HepG2 (cell line): ENCODE measurements at regions not wholly inside any gene's neighbourhood (a gene's known extent, or its start where the extent isn't known, plus 50 kb on each side); places are given as distances from the start of the nearest gene placed in this dataset.
A peak's percentile ranks its signal among the peaks of the same experiment; 100 is the strongest.

Source experiments
- ATAC-seq: fragments of 200-7000 bp; cut with Tn5 transposase; 3 replicates; pipeline ENCODE4 v1.9.1; 2020; ENCODE audit warnings: mild to moderate bottlenecking, moderate library complexity
- BruUV-seq: library from RNA; stranded (reverse); fragments of 400-500 nt; replicated peaks from 2 replicates; lab custom pipeline; 2021; lab: Mats Ljungman, UMichigan
- CTCF ChIA-PET: fragments of 300-600 bp; formaldehyde crosslinking; extraction: SDS; loops from one replicate; lab custom pipeline; 2021; ENCODE audit warnings: low total read pairs, inconsistent platforms, low intra/inter-chr PET ratio; lab: Yijun Ruan, JAX
- POLR2A ChIA-PET: fragments of 350-600 bp; sonication (Branson Sonifier 250); formaldehyde crosslinking; loops from one replicate; lab custom pipeline; 2020; ENCODE audit warnings: antibody characterized with exemption, inconsistent platforms; lab: Yijun Ruan, JAX
- DNase-seq: peaks from one replicate; pipeline ENCODE4 v3.0.0-alpha.2; 2015; ENCODE audit warnings: low spot score
- FAIRE-seq: peaks from 3 replicates; lab custom pipeline; 2011; peaks lifted over from hg19 to GRCh38; lab: Jason Lieb, UNC
- H2AFZ ChIP-seq: one replicate; pipeline ENCODE4 v1.6.1; 2011; ENCODE audit warnings: low read length, inconsistent platforms
- H3K27ac ChIP-seq: fragments of 300-600 bp; 3 replicates; pipeline ENCODE4 v1.8.0; 2011; ENCODE audit warnings: mixed run types, mild to moderate bottlenecking, mixed read lengths, low read length, inconsistent platforms; ENCODE audit not compliant: insufficient read depth; ENCODE audit errors: extremely low read length
- H3K27me3 ChIP-seq, 2 experiments: fragments of 200-600 bp in 1 of 2; 2 replicates in 1 of 2; 3 replicates in 1 of 2; pipeline versions ENCODE4 v1.6.0 to v1.8.0; 2011; ENCODE audit warnings: low read length in 2 of 2, mild to moderate bottlenecking in 2 of 2, moderate library complexity in 2 of 2, inconsistent platforms in 1 of 2; ENCODE audit not compliant: insufficient read depth in 2 of 2, control insufficient read depth in 1 of 2
- H3K36me3 ChIP-seq, 2 experiments: fragments of 200-600 bp in 1 of 2; replicated peaks in 1 of 2; 2 replicates in 1 of 2; 3 replicates in 1 of 2; pipeline versions ENCODE4 v1.5.1 to v1.8.0; 2011; ENCODE audit warnings: low read length in 2 of 2, inconsistent platforms in 1 of 2; ENCODE audit not compliant: insufficient read depth in 2 of 2, control insufficient read depth in 1 of 2
- H3K4me1 ChIP-seq: 2 replicates; pipeline ENCODE4 v1.5.1; 2012; ENCODE audit warnings: low read length, inconsistent platforms; ENCODE audit not compliant: insufficient read depth
- H3K4me2 ChIP-seq: 2 replicates; pipeline ENCODE4 v1.6.0; 2011; ENCODE audit warnings: low read depth, low read length, inconsistent platforms
- H3K4me3 ChIP-seq, 3 experiments: fragments of 200-600 bp in 1 of 3; sonication (generic), shearing (Covaris generic) in 1 of 3; replicated peaks in 1 of 3; 2 replicates each; pipeline ENCODE4 v1.5.1; 2011 to 2016; ENCODE audit warnings: low read length in 3 of 3, inconsistent platforms in 2 of 3, low read depth in 2 of 3, mild to moderate bottlenecking in 2 of 3, control low read depth in 1 of 3, mixed read lengths in 1 of 3; ENCODE audit not compliant: insufficient read depth in 1 of 3
- H3K79me2 ChIP-seq: one replicate; pipeline ENCODE4 v1.6.1; 2011; ENCODE audit warnings: low read length, inconsistent platforms; ENCODE audit not compliant: insufficient read depth
- H3K9ac ChIP-seq: 2 replicates; pipeline ENCODE4 v1.6.0; 2011; ENCODE audit warnings: mild to moderate bottlenecking, low read depth, low read length, inconsistent platforms; ENCODE audit not compliant: insufficient read depth
- H3K9me3 ChIP-seq: 2 replicates; pipeline ENCODE4 v1.5.1; 2012; ENCODE audit warnings: mild to moderate bottlenecking, low read length
- H4K20me1 ChIP-seq: 2 replicates; pipeline ENCODE4 v1.6.0; 2011; ENCODE audit warnings: inconsistent platforms, mild to moderate bottlenecking, low read length, moderate library complexity; ENCODE audit not compliant: insufficient read depth
- BHLHE40 ChIP-seq: IDR thresholded peaks from 2 replicates; pipeline ENCODE4 v1.6.1; 2011; ENCODE audit warnings: low read length, improper control_type of control experiment
- CREB1 ChIP-seq, 2 experiments: fragments of 450-650 bp in 1 of 2; IDR thresholded peaks; 2 replicates each; pipeline ENCODE4 v1.6.1; 2016 to 2017; ENCODE audit warnings: control low read depth in 1 of 2, mild to moderate bottlenecking in 1 of 2, missing compliant biosample characterization in 1 of 2, missing genetic modification characterization in 1 of 2
- FLYWCH1 ChIP-seq: sonication (generic); formaldehyde crosslinking; IDR thresholded peaks from 2 replicates; pipeline ENCODE4 v1.8.1; 2023; ENCODE audit warnings: mild to moderate bottlenecking, missing genetic modification reagents
- KDM2A ChIP-seq: sonication (generic); formaldehyde crosslinking; IDR thresholded peaks from 2 replicates; pipeline ENCODE4 v1.4.0; 2020; ENCODE audit warnings: low read depth, missing genetic modification reagents, borderline replicate concordance
- MAFK ChIP-seq, 2 experiments: IDR thresholded peaks in 1 of 2; conservative IDR thresholded peaks in 1 of 2; 2 replicates each; pipeline ENCODE4 v1.6.1; 2011; ENCODE audit warnings: improper control_type of control experiment in 2 of 2, low read length in 2 of 2
- MIER2 ChIP-seq: IDR thresholded peaks from 2 replicates; pipeline ENCODE4 v1.6.1; 2016; ENCODE audit warnings: missing biosample characterization, missing genetic modification reagents
- MIXL1 ChIP-seq: IDR thresholded peaks from 2 replicates; pipeline ENCODE4 v1.6.1; 2016
- NR2F6 ChIP-seq, 2 experiments: IDR thresholded peaks; 2 replicates each; pipeline ENCODE4 v1.6.1; 2016; ENCODE audit warnings: antibody characterized with exemption in 1 of 2, mild to moderate bottlenecking in 1 of 2
- SMAD1 ChIP-seq: sonication (generic); formaldehyde crosslinking; IDR thresholded peaks from 2 replicates; pipeline ENCODE4 v1.4.0; 2020; ENCODE audit warnings: missing genetic modification reagents, low read depth, mild to moderate bottlenecking, borderline replicate concordance
- SOX13 ChIP-seq, 3 experiments: fragments of 450-650 bp in 1 of 3; sonication (generic) in 1 of 3; formaldehyde crosslinking in 1 of 3; IDR thresholded peaks in 2 of 3; conservative IDR thresholded peaks in 1 of 3; 2 replicates each; pipeline versions ENCODE4 v1.5.0 to v1.6.1; 2016 to 2020; ENCODE audit warnings: antibody characterized with exemption in 1 of 3, mild to moderate bottlenecking in 1 of 3, missing compliant biosample characterization in 1 of 3, missing genetic modification reagents in 1 of 3, moderate library complexity in 1 of 3
- SP1 ChIP-seq, 2 experiments: fragments of 450-650 bp in 1 of 2; sonication (generic) in 1 of 2; formaldehyde crosslinking in 1 of 2; IDR thresholded peaks; 2 replicates each; pipeline versions ENCODE4 v1.4.0 to v1.6.1; 2016 to 2020; ENCODE audit warnings: missing genetic modification reagents in 1 of 2
- TP53 ChIP-seq: sonication (generic); formaldehyde crosslinking; conservative IDR thresholded peaks from 2 replicates; pipeline ENCODE4 v1.4.0; 2020; ENCODE audit warnings: missing genetic modification reagents
- ZBTB21 ChIP-seq: sonication (generic); formaldehyde crosslinking; IDR thresholded peaks from 2 replicates; pipeline ENCODE4 v1.4.0; 2020; ENCODE audit warnings: missing genetic modification reagents
- ZBTB7A ChIP-seq: sonication (generic); formaldehyde crosslinking; IDR thresholded peaks from 2 replicates; pipeline ENCODE4 v1.8.0; 2022; ENCODE audit warnings: mild to moderate bottlenecking, missing genetic modification reagents
- ZFP1 ChIP-seq: IDR thresholded peaks from 2 replicates; pipeline ENCODE4 v1.6.1; 2016
- ZNF17 ChIP-seq: sonication (generic); formaldehyde crosslinking; IDR thresholded peaks from 2 replicates; pipeline ENCODE4 v1.5.0; 2020; ENCODE audit warnings: mild to moderate bottlenecking, missing genetic modification reagents
- ZNF547 ChIP-seq: sonication (generic); formaldehyde crosslinking; IDR thresholded peaks from 2 replicates; pipeline ENCODE4 v1.5.1; 2020; ENCODE audit warnings: mild to moderate bottlenecking, missing genetic modification reagents
- ZNF883 ChIP-seq: sonication (generic); formaldehyde crosslinking; IDR thresholded peaks from 2 replicates; pipeline ENCODE4 v1.5.1; 2020; ENCODE audit warnings: mild to moderate bottlenecking, missing genetic modification reagents; ENCODE audit errors: not compliant biosample characterization
- WGBS: methylation state at CpG from one replicate; pipeline ENCODE4 v1.1.6; 2017; ENCODE audit warnings: low lambda C conversion rate; 5-methylcytosine and 5-hydroxymethylcytosine counted together
- in situ Hi-C: cut with HindIII; loops from 2 replicates; pipeline ENCODE4 v1.10.0; 2017; ENCODE audit warnings: low pct_unique_long_range_greater_than_20kb; ENCODE audit not compliant: extremely low pct_ligation_motif_present
- intact Hi-C: fragments of 100-400 bp; cut with micrococcal nuclease; formaldehyde crosslinking; loops from one replicate; pipeline ENCODE4 v1.10.0; 2022; ENCODE audit not compliant: unreplicated experiment
- TF ChIP-seq, protein P1 (sequence below): sonication (generic); formaldehyde crosslinking; IDR thresholded peaks from 2 replicates; pipeline ENCODE4 v1.5.0; 2020; ENCODE audit warnings: missing genetic modification reagents
- TF ChIP-seq, protein P2 (sequence below): sonication (generic); formaldehyde crosslinking; IDR thresholded peaks from 2 replicates; pipeline ENCODE4 v1.4.0; 2020; ENCODE audit warnings: missing genetic modification reagents
- TF ChIP-seq, protein P3 (sequence below): sonication (generic); formaldehyde crosslinking; IDR thresholded peaks from 2 replicates; pipeline ENCODE4 v1.5.0; 2020; ENCODE audit warnings: mild to moderate bottlenecking, missing genetic modification reagents

DNA sequence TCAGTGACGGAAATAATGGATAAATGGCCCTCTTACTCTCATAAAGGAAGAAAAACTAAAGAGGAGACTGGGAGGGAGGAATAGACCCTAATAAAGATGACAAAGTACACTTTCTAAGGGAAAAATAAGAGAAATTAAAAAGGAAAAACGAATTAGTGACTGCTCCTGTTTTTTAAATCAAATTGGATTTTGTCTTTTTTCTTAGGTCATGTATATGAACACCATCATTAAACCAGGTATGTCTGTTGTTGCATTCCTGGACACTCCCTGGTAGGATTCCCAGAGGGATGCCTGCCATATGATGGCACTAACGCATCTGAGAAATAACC lies 59.4 kb upstream of the BTN3A2 start:
- Histone ChIP-seq H3K27ac (no peak overlapping the region), H3K9me3 (no peaks in the 10 kb centered on the region), H3K27me3 (no peaks in the 10 kb centered on the region), H4K20me1 (no peaks in the 10 kb centered on the region), H3K36me3 (no peaks in the 10 kb centered on the region), H3K9ac (0 out of 2 replicates have a peak overlapping the region, but pooled peaks have one; percentile 5), H3K4me1 (peaks cover 73% of the 10 kb centered on the region), H3K4me3 (peak overlapping the region in 2 of 3 experiments; percentile 19 to 44; a peak in 1 of 6 replicates), H3K79me2 (no peaks in the 10 kb centered on the region), H2AFZ (no peak overlapping the region), H3K4me2 (peak overlapping the region; percentile 68)
- in situ Hi-C loops (loop anchor here (25.0 kb wide), 1 partner anchor 1207 kb away; no protein-coding TSS in a partner anchor), intact Hi-C loops (no loop called here)
- ChIA-PET CTCF (no interaction called here), POLR2A (interaction anchor here (1.0 to 1.1 kb wide), 4 partner anchors 10 to 89 kb away, joined by 3 to 11 read pairs (median 4); a partner anchor contains a TSS)
- WGBS, result 53% methylated on average over 3 of the region's 3 CpGs
- ATAC-seq (no peak), FAIRE-seq (no peak), DNase-seq (no peak)
- no TSS peak for BruUV-seq
- TF ChIP-seq ZFP1 (0 out of 2 replicates have a peak, but pooled peaks have one; percentile 15), FLYWCH1 (CRISPR knock-in tag) (no peak), MIER2 (CRISPR knock-in tag) (no peak), ZNF547 (CRISPR knock-in tag) (no peak), SP1 (IDR thresholded peaks at IDR 0.05) (no peak), SP1 (CRISPR knock-in tag; IDR thresholded peaks at IDR 0.05) (no peak), MIXL1 (CRISPR knock-in tag) (peak; percentile 6; the same call in 1 of the 2 replicates), ZBTB7A (no peak), BHLHE40 (no peak), KDM2A (no peak), CREB1 (IDR thresholded peaks at IDR 0.05) (no peak), CREB1 (CRISPR knock-in tag; IDR thresholded peaks at IDR 0.05) (0 out of 2 replicates have a peak, but pooled peaks have one; percentile 33), ZBTB21 (CRISPR knock-in tag) (no peak), ZNF17 (CRISPR knock-in tag) (no peak), ZNF883 (no peak), SMAD1 (CRISPR knock-in tag) (no peak), NR2F6 (IDR thresholded peaks at IDR 0.05) (no peak), NR2F6 (CRISPR knock-in tag; IDR thresholded peaks at IDR 0.05) (0 out of 2 replicates have a peak, but pooled peaks have one; percentile 1), SOX13 (IDR thresholded peaks at IDR 0.05) (0 out of 2 replicates have a peak, but pooled peaks have one; percentile 7), SOX13 (CRISPR knock-in tag; conservative IDR thresholded peaks at IDR 0.05 in 1 of 2, IDR thresholded peaks at IDR 0.05 in 1 of 2) (no peak), TP53 (CRISPR knock-in tag) (no peak), MAFK (conservative IDR thresholded peaks at IDR 0.05 in 1 of 2, IDR thresholded peaks at IDR 0.05 in 1 of 2; ENCODE audit: low read length in 2 of 2) (no peak)
- TF ChIP-seq, protein P1, sequence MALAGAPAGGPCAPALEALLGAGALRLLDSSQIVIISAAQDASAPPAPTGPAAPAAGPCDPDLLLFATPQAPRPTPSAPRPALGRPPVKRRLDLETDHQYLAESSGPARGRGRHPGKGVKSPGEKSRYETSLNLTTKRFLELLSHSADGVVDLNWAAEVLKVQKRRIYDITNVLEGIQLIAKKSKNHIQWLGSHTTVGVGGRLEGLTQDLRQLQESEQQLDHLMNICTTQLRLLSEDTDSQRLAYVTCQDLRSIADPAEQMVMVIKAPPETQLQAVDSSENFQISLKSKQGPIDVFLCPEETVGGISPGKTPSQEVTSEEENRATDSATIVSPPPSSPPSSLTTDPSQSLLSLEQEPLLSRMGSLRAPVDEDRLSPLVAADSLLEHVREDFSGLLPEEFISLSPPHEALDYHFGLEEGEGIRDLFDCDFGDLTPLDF (CRISPR knock-in tag), result no peak
- TF ChIP-seq, protein P2, sequence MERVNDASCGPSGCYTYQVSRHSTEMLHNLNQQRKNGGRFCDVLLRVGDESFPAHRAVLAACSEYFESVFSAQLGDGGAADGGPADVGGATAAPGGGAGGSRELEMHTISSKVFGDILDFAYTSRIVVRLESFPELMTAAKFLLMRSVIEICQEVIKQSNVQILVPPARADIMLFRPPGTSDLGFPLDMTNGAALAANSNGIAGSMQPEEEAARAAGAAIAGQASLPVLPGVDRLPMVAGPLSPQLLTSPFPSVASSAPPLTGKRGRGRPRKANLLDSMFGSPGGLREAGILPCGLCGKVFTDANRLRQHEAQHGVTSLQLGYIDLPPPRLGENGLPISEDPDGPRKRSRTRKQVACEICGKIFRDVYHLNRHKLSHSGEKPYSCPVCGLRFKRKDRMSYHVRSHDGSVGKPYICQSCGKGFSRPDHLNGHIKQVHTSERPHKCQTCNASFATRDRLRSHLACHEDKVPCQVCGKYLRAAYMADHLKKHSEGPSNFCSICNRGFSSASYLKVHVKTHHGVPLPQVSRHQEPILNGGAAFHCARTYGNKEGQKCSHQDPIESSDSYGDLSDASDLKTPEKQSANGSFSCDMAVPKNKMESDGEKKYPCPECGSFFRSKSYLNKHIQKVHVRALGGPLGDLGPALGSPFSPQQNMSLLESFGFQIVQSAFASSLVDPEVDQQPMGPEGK (CRISPR knock-in tag), result no peak
- TF ChIP-seq, protein P3, sequence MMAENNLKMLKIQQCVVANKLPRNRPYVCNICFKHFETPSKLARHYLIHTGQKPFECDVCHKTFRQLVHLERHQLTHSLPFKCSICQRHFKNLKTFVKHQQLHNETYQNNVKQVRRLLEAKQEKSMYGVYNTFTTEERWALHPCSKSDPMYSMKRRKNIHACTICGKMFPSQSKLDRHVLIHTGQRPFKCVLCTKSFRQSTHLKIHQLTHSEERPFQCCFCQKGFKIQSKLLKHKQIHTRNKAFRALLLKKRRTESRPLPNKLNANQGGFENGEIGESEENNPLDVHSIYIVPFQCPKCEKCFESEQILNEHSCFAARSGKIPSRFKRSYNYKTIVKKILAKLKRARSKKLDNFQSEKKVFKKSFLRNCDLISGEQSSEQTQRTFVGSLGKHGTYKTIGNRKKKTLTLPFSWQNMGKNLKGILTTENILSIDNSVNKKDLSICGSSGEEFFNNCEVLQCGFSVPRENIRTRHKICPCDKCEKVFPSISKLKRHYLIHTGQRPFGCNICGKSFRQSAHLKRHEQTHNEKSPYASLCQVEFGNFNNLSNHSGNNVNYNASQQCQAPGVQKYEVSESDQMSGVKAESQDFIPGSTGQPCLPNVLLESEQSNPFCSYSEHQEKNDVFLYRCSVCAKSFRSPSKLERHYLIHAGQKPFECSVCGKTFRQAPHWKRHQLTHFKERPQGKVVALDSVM (CRISPR knock-in tag), result no peak
